ENCODE measurements at regions not wholly inside any gene's neighbourhood (a gene's known extent, or its start where the extent isn't known, plus 50 kb on each side); places are given as distances from the start of the nearest gene placed in this dataset.
A peak's percentile ranks its signal among the peaks of the same experiment; 100 is the strongest.
"Not testable (repeated sequence)": the region's sequence is repeated elsewhere in the genome, so short reads cannot be mapped to it uniquely, and the experiment has no call there.

DNA sequence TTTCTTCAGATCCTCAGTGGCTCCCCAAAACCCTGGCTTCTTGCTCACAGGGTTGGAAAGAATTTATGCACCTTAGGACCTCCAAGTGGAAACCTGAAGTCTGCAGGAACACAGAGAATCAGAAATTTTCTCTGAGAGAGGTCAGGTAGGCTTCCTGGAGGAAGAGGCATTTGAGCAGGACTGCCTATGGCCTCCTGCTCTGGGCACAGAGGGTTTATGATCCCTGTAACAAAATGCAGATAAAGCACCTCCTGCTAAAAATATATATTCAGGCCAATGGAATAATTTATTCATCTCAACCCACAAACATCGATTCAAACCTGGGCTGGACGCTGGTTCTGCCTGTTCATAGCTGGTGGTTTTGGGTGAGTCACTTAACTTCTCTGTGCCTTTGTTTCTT is 68.1 kb upstream of the FGF3 start:
- DNase-seq (ENCODE audit: low read depth) = no peak

DNA sequence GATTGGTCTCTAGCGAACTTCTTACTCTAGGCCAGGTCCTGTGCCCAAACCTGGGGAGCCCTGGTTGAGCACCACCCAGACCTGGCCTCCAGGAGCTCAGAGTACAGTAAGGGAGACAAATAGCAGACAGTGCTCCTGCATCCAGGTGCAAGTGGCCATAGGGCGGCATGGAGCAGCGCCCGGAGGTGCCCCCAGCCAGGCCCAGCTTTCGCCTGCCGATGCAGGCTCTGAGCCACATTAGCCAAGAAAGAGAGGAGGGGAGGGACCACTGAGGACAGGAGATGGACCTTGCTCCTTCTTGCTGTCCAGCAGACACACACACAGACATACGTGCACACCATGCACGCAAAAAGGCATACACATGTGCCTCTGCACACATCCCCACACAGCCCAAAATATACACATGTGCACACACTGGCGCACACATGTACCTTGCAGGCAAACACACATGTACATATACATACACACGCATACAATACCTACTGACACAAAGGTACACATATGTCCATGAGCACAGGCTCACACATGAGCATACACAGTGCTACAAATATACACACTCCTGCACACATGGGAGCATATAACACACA is 68.7 kb upstream of the FGF3 start:
- DNase-seq (ENCODE audit: low read depth) = no peak

- peak; percentile 57 for DNase-seq (ENCODE audit: low read depth)
Measured at GRCh38 chr11:69888483-69889181, 69.4 kb upstream of the FGF3 start.

DNA sequence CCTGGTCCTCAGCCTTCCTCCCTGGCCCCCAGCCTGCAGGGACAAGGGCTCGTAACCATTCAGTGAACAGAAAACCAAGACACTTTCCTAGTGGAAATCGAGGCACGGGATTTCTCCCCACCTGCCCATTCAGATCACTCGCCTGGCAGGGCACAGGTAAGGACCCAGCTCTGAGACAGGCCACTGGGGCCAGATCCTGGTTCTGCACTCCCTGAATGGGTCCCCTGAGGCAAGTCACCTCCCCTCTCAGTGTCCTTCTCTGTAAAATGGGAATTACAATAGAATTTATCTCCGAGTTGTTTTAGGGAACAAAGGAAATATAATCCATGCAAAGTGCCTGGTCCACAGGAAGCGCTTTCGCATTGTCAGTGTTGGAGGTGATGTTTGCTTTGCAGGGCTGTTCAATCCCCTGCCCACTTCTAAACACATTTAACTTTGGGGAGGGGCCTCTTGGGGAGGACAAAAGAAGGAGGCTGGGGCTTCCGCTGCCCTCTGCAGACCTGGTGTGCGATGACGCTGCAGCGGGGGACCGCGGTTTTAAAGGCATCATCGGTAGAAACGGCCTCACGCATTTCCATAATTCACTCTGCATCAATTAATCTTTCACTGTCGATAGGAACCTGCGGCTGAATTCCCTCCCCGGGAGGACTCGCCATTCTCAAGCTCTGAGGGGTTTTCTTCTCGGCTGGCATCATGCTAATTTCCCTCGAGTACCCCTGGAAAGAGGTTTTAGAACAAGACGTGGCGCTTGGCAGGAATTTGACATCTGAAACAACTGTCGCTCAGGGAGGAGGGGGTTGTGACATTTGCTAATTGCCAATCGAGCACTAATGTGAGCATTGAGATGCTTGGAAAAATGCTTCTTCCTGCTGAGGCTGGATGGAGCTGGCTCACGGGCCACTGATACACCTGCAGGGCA is 70.4 kb upstream of the FGF3 start:
- DNase-seq (ENCODE audit: low read depth) = no peak

DNA sequence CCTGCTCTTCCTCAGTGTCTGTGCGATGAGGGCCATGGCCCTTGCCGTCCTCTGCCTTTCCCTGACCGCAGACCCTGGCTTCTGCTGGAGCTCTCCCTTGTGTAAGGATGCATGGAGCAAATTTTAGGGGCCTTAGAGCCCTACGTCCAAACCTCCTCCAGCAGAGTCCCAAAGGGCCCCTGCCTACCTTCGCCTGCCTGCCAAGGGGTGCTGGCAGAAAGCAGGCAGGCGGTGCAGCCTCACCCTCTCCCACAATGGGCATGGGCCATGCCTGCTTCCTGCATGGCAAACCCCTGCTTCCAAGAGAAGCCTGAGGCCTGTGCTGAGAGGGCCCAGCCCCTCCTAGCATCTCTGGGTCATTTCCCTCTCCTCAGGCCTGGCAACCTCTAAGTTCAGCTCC is 71.3 kb upstream of the FGF3 start:
- no peak for DNase-seq (ENCODE audit: low read depth)

DNA sequence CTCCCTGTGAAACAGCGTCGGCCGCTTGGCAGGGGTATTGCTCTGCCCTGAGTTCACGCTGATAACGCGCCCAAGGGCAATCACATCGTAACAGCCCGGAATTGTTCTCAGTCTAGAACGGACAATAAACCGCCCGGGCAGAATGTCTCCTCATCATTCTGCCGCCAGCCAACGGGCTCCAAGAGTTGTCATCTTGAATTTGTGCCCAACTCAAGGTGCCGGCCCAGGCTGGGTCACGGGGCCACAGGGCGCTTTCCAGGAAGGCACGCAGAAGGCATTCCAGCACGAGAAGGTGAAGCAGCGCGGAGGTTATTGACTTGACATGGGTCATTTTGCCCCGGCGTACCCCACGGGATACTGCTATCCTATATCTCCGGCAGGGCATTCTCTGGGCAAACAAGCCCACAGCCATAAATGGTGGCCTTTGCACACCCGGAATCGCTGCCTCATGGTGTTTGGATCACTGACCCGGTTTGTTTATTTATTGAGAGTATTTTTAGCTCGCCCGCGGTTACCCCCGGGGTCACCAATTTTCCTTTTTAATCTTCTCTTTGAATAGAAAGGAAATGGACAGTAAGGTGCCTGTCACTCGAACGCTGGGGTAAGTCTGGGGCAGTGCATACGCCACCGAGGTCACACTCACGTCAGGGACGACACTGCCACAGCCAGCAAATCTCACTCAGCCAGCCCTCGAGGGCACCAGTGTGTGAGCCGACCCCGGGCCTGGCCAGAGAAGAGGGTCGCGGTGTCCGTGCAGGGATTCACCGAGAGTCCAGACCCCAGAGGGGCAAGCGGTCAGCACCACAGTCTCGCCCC is 72.4 kb upstream of the FGF3 start:
- DNase-seq (ENCODE audit: low read depth) = peak; percentile 22

DNA sequence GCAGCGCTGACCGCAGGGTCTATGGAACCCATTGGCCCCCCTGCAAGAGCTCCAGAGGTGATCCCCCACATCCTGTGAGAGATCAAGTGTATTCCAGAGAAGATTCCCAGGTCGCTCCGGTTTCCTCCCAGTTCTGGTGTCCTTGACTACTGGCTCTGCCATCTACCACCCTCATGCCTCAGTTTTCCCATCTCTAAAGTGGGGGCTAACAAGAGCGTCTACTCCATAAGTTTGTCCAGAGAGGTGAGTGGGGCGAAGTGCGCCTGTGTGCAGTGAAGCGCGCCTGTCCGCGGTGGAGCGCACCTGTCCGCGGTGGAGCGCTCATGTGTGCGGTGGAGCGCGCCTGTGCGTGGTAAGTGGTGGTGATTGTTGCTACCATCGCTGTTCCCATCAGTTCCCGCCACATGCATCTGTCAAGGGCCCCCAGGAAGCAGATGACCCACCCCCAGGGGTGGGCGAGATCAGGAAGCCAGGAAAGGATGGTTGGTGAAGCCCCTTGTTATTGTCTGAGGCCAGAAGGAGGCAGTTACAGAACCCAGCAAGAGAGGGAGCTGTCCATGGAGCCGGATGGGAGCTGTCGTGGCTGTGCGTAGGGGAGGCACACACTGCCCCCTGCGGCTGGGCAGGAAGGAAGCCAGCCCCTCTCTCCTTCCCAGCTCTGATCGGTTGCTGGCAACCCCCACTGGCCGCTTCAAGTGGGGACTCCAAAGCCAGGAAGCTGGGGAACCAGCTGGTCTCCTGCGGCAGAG is 73.2 kb upstream of the FGF3 start:
- DNase-seq (ENCODE audit: low read depth) = no peak

GRCh38 chr11:69892986-69893555 is 73.9 kb upstream of the FGF3 start:
- no peak for DNase-seq (ENCODE audit: low read depth)

- DNase-seq (ENCODE audit: low read depth) = no peak
Measured at GRCh38 chr11:69893631-69894030, 74.4 kb upstream of the FGF3 start.

- DNase-seq (ENCODE audit: low read depth) = no peak
Measured at GRCh38 chr11:69894181-69894611, 75.0 kb upstream of the FGF3 start.

DNA sequence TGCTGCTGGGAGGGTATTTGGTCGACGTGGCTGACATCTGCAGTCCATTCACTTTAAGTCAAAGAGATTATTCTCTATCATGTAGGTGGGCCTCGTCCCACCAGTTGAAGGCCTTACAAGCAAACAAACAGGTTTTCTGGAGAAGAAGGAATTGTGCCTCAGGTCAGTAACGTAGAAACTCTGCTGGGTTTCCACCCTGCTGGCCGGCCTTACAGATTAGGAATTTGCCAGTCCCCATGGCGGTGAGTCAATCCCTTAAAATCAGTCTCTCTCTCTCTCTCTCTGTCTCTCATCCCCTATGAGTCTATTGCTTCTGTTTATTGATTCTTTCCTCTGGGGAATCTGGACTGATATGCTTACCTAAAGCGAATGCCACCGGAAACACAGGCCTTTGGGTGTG is 75.4 kb upstream of the FGF3 start:
- DNase-seq (ENCODE audit: low read depth) = no peak

DNA sequence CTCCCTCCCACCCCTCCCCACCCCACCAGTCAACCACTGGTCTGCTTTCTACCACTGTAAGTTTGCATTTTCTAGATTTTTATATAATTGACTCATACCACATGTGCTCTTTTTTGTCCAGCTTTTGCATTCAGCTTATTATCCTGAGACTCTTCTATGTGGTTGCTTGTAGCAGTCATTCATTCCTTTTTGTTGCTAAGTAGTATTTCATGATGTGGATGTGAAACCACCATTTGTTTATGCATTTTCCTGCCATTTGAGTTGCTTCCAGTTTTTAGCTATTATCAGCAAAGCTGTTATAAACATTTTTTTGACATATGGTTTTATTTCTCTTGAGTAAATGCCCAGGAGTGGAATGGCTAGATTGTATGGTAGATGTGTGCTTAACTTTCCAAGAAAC is 77.0 kb upstream of the FGF3 start:
- DNase-seq (ENCODE audit: low read depth) = peak; percentile 52

- DNase-seq (ENCODE audit: low read depth) = no peak
Measured at GRCh38 chr11:69898123-69898522, 78.9 kb upstream of the FGF3 start.

DNA sequence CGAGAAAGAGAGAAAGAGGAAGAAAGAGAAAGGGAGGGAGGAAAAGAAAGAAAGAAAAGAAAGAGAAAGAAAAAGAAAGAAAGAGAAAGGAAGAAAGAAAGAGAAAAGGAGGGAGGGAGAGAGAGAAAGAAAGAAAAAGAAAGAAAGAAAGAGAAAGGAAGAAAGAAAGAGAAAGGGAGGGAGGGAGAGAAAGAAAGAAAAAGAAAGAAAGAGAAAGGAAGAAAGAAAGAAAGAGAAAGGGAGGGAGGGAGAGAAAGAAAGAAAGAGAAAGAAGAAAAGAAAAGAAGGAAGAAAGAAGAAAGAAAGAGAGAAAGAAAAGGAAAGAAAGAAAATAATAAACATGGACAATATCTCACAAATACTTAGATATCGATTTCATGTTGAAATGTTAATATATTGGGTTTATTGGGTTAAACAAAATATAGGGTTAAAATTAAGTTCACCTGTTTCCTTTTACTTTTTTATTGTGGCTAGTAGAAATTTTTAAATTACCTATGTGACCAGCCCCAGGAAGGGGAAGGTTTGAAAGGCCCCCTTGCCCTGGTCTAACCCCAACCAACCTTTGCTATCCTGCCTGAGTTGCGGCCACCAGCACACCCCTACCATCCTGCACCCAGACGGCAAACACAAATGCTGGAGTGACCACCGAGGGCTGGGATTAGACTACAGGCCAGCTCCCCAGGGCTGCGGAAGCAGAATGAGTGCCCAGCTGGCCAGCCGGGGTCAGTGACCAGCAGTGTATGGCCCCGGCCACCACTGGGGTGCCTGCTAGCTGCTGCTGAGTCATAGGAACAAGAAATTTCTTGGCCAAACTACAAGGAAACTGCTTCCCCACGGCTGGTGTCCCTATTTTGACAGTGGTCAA is 81.0 kb upstream of the FGF3 start:
- peak; percentile 30 for DNase-seq (ENCODE audit: low read depth)

- not testable (repeated sequence) for DNase-seq (ENCODE audit: low read depth)
Measured at GRCh38 chr11:69900822-69901302, 81.6 kb upstream of the FGF3 start.

GRCh38 chr11:69902337-69902736 is 83.1 kb upstream of the FGF3 start:
- DNase-seq (ENCODE audit: low read depth) = no peak

GRCh38 chr11:69903211-69903610 is 84.0 kb upstream of the FGF3 start:
- DNase-seq (ENCODE audit: low read depth) = no peak

DNA sequence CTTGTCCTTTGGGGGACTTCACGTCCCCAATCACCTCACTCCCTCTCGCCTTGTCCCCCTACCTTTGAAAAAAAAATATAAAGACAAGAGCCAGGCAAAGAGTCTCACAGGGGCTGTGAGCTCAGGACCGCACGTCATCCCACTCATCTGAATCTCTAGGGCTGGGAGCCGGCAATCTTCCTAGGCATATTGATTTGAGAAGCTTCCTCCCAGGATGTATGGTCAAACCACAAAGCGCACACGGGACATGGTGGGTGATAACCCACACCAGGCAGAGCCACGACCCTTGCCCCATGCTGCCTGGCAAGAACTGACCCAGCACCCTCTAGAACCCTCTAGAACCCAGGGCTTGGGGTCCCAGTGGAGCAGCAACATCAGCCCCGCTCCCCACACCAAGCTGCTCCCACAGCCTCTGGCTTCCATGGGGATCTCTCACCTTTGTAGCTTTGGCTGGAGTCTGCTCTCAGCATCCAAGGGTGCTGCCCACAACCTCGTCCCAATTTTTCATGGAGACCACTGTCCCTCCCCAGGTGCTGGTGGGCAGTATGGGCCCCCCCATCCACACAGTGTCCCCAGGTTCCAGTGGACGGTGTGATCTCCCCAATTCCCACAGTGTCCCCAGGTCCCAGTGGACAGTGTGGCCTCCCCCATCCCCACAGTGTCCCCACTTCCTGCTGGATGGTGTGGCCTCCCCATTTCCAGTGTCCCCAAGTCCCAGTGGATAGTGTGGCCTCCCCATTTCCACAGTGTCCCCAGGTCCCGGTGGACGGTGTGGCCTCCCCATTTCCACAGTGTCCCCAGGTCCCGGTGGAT is 85.2 kb upstream of the FGF3 start:
- DNase-seq (ENCODE audit: low read depth) = no peak

DNA sequence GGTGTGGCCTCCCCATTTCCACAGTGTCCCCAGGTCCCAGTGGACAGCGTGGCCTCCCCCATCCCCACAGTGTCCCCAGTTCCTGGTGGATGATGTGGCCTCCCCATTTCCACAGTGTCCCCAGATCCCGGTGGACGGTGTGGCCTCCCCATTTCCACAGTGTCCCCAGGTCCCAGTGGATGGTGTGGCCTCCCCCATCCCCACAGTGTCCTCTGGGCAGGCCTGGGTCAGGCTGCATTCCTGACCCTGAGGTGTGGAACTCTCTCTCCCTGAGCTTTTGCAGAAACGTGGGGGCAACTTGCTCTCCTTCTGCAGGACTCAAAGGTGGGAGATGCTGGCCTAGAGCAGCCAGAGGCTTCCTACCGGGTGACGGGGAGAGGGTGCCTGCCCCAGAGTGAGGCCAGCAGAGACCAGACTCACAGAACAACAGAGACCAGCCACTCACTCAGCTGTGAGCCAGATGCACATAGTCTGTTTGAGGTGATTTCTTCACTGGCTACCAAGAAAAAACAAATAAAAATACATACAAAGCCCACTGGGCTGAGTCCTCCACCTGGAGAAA is 85.8 kb upstream of the FGF3 start:
- no peak for DNase-seq (ENCODE audit: low read depth)

All from EH (cell line).